ENCODE measurements at regions not wholly inside any gene's neighbourhood (a gene's known extent, or its start where the extent isn't known, plus 50 kb on each side); places are given as distances from the start of the nearest gene placed in this dataset.

- TF ChIP-seq YBX1 (IDR thresholded peaks at IDR 0.05) (no peak), EED (IDR thresholded peaks at IDR 0.05; ENCODE audit: low read depth) (no peak), IKZF1 (conservative IDR thresholded peaks at IDR 0.05) (no peak)
Measured at GRCh38 chr12:41743835-41744234, 400.8 kb downstream of the GXYLT1 start.

Measured in GM12878 (cell line).